ENCODE measurements at regions not wholly inside any gene's neighbourhood (a gene's known extent, or its start where the extent isn't known, plus 50 kb on each side); places are given as distances from the start of the nearest gene placed in this dataset.

DNA sequence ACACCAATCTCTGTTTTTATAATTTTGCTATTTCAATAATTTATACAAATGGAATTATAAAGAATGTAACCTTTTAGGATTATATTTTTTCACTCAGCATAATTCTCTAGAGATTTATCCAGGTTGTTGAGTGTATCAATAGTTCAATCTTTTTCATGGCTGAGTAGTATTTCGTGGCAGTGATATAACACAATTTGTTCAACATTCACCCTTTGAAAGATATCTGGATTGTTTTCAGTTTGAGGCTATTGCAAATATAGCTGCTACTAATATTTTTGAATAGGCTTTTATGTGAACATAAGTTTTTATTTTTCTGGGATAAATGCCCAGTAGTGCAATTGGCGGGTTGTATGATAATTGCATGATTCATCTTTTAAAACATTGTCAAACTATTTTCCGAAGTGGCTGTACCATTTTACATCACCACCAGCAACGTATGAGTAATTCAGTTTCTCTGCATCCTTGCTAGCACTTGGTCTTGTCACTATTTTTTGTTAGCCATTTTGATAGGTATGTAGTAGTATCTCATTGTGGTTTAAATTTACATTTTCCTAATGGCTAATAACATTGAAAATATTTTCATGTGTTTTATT, 55.6 kb upstream of the ABCD3 start:
- DNase-seq (ENCODE audit: low spot score) = no peak
- no peak overlapping the region for H2BK120ac ChIP-seq (ENCODE audit: low read depth, low read length)
- no peak overlapping the region for H3K23ac ChIP-seq (ENCODE audit: low read depth, low read length, poor library complexity)
- no peak overlapping the region for H4K8ac ChIP-seq (ENCODE audit: low read depth, low read length)
- H3K9ac ChIP-seq (ENCODE audit: low read depth, low read length, poor library complexity) = no peak overlapping the region
- H3K18ac ChIP-seq (ENCODE audit: low read length) = no peak overlapping the region
- no peaks in the 10 kb centered on the region for H3K4me1 ChIP-seq (ENCODE audit: control insufficient read depth in 2 of 2, insufficient read depth in 1 of 2, low read depth in 1 of 2, low read length in 2 of 2)
- H3K4me2 ChIP-seq (ENCODE audit: insufficient read depth, low read length, poor library complexity, severe bottlenecking) = no peak overlapping the region
- H3K4ac ChIP-seq (ENCODE audit: low read length) = no peak overlapping the region
- H3K9me3 ChIP-seq (replicated peaks in 1 of 2; ENCODE audit: control insufficient read depth in 2 of 2, insufficient read depth in 1 of 2, low read depth in 1 of 2, low read length in 2 of 2) = peaks cover 1 to 8% of the 10 kb centered on the region in 2 donors
- no peak overlapping the region for H2BK5ac ChIP-seq (ENCODE audit: low read length)
- no peaks in the 10 kb centered on the region for H3K36me3 ChIP-seq (replicated peaks in 1 of 2; ENCODE audit: control insufficient read depth in 2 of 2, insufficient read depth in 2 of 2, low read length in 2 of 2)
- H2AFZ ChIP-seq (ENCODE audit: low read length) = no peak overlapping the region
- no peak overlapping the region for H3K4me3 ChIP-seq (ENCODE audit: low read length in 2 of 2)
- no peaks in the 10 kb centered on the region for H3K79me1 ChIP-seq (ENCODE audit: low read depth, low read length)
- no CpG with 5 or more reads among the region's 4 CpGs for WGBS, 2 donors (ENCODE audit: extremely low coverage in 2 of 2, insufficient read length in 2 of 2, insufficient replicate concordance in 1 of 2)
- H2AK5ac ChIP-seq (ENCODE audit: low read depth, low read length) = no peak overlapping the region
- H3K14ac ChIP-seq (ENCODE audit: low read length) = no peak overlapping the region
- H3K27ac ChIP-seq (replicated peaks; ENCODE audit: low read length) = no peak overlapping the region
- H3K27me3 ChIP-seq (ENCODE audit: control insufficient read depth in 3 of 3, insufficient read depth in 3 of 3, low read depth in 1 of 3, low read length in 3 of 3) = peaks cover 0 to 4% (median 0%) of the 10 kb centered on the region in 3 experiments
- H2BK12ac ChIP-seq (ENCODE audit: low read length) = no peak overlapping the region
- no peak overlapping the region for H2BK15ac ChIP-seq (ENCODE audit: low read length)
- no peak overlapping the region for H4K91ac ChIP-seq (ENCODE audit: low read depth, low read length, poor library complexity)

DNA sequence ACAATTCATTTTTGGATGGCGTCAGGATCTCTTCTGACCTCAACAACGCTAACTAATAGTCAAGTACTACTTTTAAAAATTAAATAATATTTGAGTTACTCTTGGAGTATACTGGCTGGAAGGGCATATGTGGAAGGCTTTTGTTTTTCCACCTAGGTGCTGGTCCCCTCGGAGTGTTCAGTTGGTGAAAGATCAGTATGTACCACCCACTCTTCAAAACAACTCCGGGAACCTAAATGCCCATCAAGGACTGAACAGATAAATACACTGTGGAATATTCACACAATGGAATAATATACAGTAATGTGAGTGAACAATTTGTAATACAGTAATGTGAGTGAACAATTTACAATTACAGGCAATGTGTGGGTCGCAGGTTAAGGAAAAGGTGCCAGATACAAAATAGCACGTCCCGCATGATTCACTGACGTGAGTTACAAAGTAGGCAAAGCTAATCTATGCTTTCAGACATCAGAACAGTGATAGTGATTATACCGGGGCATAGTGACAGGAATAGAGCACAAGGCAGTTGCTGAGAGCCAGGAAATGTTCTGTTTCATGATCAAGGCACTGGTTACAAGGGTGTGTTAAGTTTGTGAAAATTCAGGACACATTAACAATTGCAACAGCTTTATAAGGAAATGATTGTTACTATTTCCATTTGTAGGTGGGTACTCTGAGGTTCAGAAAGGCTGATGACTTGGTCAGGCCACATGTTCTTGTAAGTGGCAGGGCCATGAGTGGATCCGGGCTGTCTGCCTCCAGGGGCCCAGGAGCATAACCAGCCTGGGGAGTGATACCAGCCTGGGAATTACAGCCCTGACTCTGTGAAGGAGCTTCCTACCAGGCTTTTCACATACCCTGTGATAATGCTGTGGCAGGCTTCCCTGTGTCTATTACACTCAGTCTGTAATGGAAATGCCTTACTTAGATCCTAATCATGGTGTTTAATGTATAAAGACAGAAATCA, 59.3 kb upstream of the ABCD3 start:
- WGBS, 2 donors (ENCODE audit: extremely low coverage in 2 of 2, insufficient read length in 2 of 2, insufficient replicate concordance in 1 of 2) = no CpG with 5 or more reads among the region's 10 CpGs
- H4K8ac ChIP-seq (ENCODE audit: low read depth, low read length) = no peak overlapping the region
- H3K9me3 ChIP-seq (replicated peaks in 1 of 2; ENCODE audit: control insufficient read depth in 2 of 2, insufficient read depth in 1 of 2, low read depth in 1 of 2, low read length in 2 of 2) = peaks cover 1 to 8% of the 10 kb centered on the region in 2 donors
- peaks cover 0 to 1% of the 10 kb centered on the region in 2 donors for H3K4me1 ChIP-seq (ENCODE audit: control insufficient read depth in 2 of 2, insufficient read depth in 1 of 2, low read depth in 1 of 2, low read length in 2 of 2)
- no peak overlapping the region for H3K4me2 ChIP-seq (ENCODE audit: insufficient read depth, low read length, poor library complexity, severe bottlenecking)
- no peak overlapping the region for H3K27ac ChIP-seq (replicated peaks; ENCODE audit: low read length)
- no peak overlapping the region for H3K4ac ChIP-seq (ENCODE audit: low read length)
- no peak overlapping the region for H2BK12ac ChIP-seq (ENCODE audit: low read length)
- H3K79me1 ChIP-seq (ENCODE audit: low read depth, low read length) = no peaks in the 10 kb centered on the region
- no peak overlapping the region for H3K23ac ChIP-seq (ENCODE audit: low read depth, low read length, poor library complexity)
- H4K91ac ChIP-seq (ENCODE audit: low read depth, low read length, poor library complexity) = no peak overlapping the region
- H2BK15ac ChIP-seq (ENCODE audit: low read length) = no peak overlapping the region
- no peak overlapping the region for H2AFZ ChIP-seq (ENCODE audit: low read length)
- H2BK120ac ChIP-seq (ENCODE audit: low read depth, low read length) = no peak overlapping the region
- no peak overlapping the region for H2BK5ac ChIP-seq (ENCODE audit: low read length)
- H3K14ac ChIP-seq (ENCODE audit: low read length) = no peak overlapping the region
- no peak overlapping the region for H2AK5ac ChIP-seq (ENCODE audit: low read depth, low read length)
- peaks cover 0 to 4% (median 0%) of the 10 kb centered on the region in 3 experiments for H3K27me3 ChIP-seq (ENCODE audit: control insufficient read depth in 3 of 3, insufficient read depth in 3 of 3, low read depth in 1 of 3, low read length in 3 of 3)
- no peak overlapping the region for H3K4me3 ChIP-seq (ENCODE audit: low read length in 2 of 2)
- DNase-seq (ENCODE audit: low spot score) = no peak
- no peak overlapping the region for H3K18ac ChIP-seq (ENCODE audit: low read length)
- H3K36me3 ChIP-seq (replicated peaks in 1 of 2; ENCODE audit: control insufficient read depth in 2 of 2, insufficient read depth in 2 of 2, low read length in 2 of 2) = no peaks in the 10 kb centered on the region
- H3K9ac ChIP-seq (ENCODE audit: low read depth, low read length, poor library complexity) = no peak overlapping the region

DNA sequence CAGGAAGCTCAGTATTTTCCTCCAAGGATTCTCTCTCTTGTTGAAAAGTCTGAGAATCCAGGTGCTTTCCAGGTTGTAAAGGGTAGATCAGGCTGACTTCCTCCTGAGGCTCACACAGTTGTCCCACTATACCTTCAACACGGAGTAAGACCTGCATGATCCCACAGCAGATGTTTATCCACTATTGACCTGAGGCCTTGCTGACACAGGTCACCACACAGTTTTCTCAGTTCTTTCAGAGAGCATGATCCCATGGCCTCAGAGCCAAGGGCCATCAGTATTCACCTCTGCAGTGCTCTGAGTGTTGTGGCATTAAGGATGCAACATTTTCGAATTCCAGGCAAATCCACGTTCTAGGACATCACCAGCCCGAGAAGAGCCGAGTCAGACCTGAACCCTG, 60.5 kb upstream of the ABCD3 start:
- WGBS, 2 donors (ENCODE audit: extremely low coverage in 2 of 2, insufficient read length in 2 of 2, insufficient replicate concordance in 1 of 2) = no CpG with 5 or more reads among the region's 5 CpGs
- Histone ChIP-seq H2BK120ac (ENCODE audit: low read depth, low read length) (no peak overlapping the region), H3K9me3 (replicated peaks in 1 of 2; ENCODE audit: control insufficient read depth in 2 of 2, insufficient read depth in 1 of 2, low read depth in 1 of 2, low read length in 2 of 2) (peaks cover 1 to 7% of the 10 kb centered on the region in 2 donors)

GRCh38 chr1:94355485-94355980, 62.7 kb upstream of the ABCD3 start:
- Histone ChIP-seq H4K8ac (ENCODE audit: low read depth, low read length) (no peak overlapping the region), H2BK5ac (ENCODE audit: low read length) (no peak overlapping the region), H3K9ac (ENCODE audit: low read depth, low read length, poor library complexity) (no peak overlapping the region), H2AFZ (ENCODE audit: low read length) (no peak overlapping the region), H3K4me3 (ENCODE audit: low read length in 2 of 2) (no peak overlapping the region), H3K4me2 (ENCODE audit: insufficient read depth, low read length, poor library complexity, severe bottlenecking) (no peak overlapping the region), H2BK15ac (ENCODE audit: low read length) (no peak overlapping the region), H3K27me3 (ENCODE audit: control insufficient read depth in 3 of 3, insufficient read depth in 3 of 3, low read depth in 1 of 3, low read length in 3 of 3) (peaks cover 0 to 12% (median 0%) of the 10 kb centered on the region in 3 experiments), H3K36me3 (replicated peaks in 1 of 2; ENCODE audit: control insufficient read depth in 2 of 2, insufficient read depth in 2 of 2, low read length in 2 of 2) (no peaks in the 10 kb centered on the region), H2AK5ac (ENCODE audit: low read depth, low read length) (no peak overlapping the region), H4K91ac (ENCODE audit: low read depth, low read length, poor library complexity) (no peak overlapping the region), H3K23ac (ENCODE audit: low read depth, low read length, poor library complexity) (no peak overlapping the region), H3K79me1 (ENCODE audit: low read depth, low read length) (no peaks in the 10 kb centered on the region), H3K27ac (replicated peaks; ENCODE audit: low read length) (no peak overlapping the region), H3K14ac (ENCODE audit: low read length) (no peak overlapping the region), H3K4me1 (ENCODE audit: control insufficient read depth in 2 of 2, insufficient read depth in 1 of 2, low read depth in 1 of 2, low read length in 2 of 2) (peaks cover 0 to 1% of the 10 kb centered on the region in 2 donors), H2BK120ac (ENCODE audit: low read depth, low read length) (no peak overlapping the region), H3K9me3 (replicated peaks in 1 of 2; ENCODE audit: control insufficient read depth in 2 of 2, insufficient read depth in 1 of 2, low read depth in 1 of 2, low read length in 2 of 2) (peaks cover 0 to 1% of the 10 kb centered on the region in 2 donors), H3K4ac (ENCODE audit: low read length) (no peak overlapping the region), H2BK12ac (ENCODE audit: low read length) (no peak overlapping the region), H3K18ac (ENCODE audit: low read length) (no peak overlapping the region)
- no CpG with 5 or more reads among the region's 3 CpGs for WGBS, 2 donors (ENCODE audit: extremely low coverage in 2 of 2, insufficient read length in 2 of 2, insufficient replicate concordance in 1 of 2)
- DNase-seq (ENCODE audit: low spot score) = no peak

More for the DNA sequence above, 60.5 kb upstream of the ABCD3 start:
- Histone ChIP-seq H2AFZ (ENCODE audit: low read length) (no peak overlapping the region), H4K8ac (ENCODE audit: low read depth, low read length) (no peak overlapping the region), H3K4ac (ENCODE audit: low read length) (no peak overlapping the region), H3K4me1 (ENCODE audit: control insufficient read depth in 2 of 2, insufficient read depth in 1 of 2, low read depth in 1 of 2, low read length in 2 of 2) (peaks cover 0 to 1% of the 10 kb centered on the region in 2 donors), H3K4me2 (ENCODE audit: insufficient read depth, low read length, poor library complexity, severe bottlenecking) (no peak overlapping the region), H4K91ac (ENCODE audit: low read depth, low read length, poor library complexity) (no peak overlapping the region), H2BK12ac (ENCODE audit: low read length) (no peak overlapping the region), H3K36me3 (replicated peaks in 1 of 2; ENCODE audit: control insufficient read depth in 2 of 2, insufficient read depth in 2 of 2, low read length in 2 of 2) (no peaks in the 10 kb centered on the region), H2BK15ac (ENCODE audit: low read length) (no peak overlapping the region), H3K14ac (ENCODE audit: low read length) (no peak overlapping the region), H3K27me3 (ENCODE audit: control insufficient read depth in 3 of 3, insufficient read depth in 3 of 3, low read depth in 1 of 3, low read length in 3 of 3) (peaks cover 0 to 7% (median 0%) of the 10 kb centered on the region in 3 experiments), H3K23ac (ENCODE audit: low read depth, low read length, poor library complexity) (no peak overlapping the region), H3K4me3 (ENCODE audit: low read length in 2 of 2) (no peak overlapping the region), H3K18ac (ENCODE audit: low read length) (no peak overlapping the region), H2BK5ac (ENCODE audit: low read length) (no peak overlapping the region), H3K79me1 (ENCODE audit: low read depth, low read length) (no peaks in the 10 kb centered on the region), H3K9ac (ENCODE audit: low read depth, low read length, poor library complexity) (no peak overlapping the region), H3K27ac (replicated peaks; ENCODE audit: low read length) (no peak overlapping the region), H2AK5ac (ENCODE audit: low read depth, low read length) (no peak overlapping the region)
- no peak for DNase-seq (ENCODE audit: low spot score)

Data from neuronal stem cell (in vitro differentiated cells).